ENCODE measurements at regions not wholly inside any gene's neighbourhood (a gene's known extent, or its start where the extent isn't known, plus 50 kb on each side); places are given as distances from the start of the nearest gene placed in this dataset.

GRCh38 chr6:43851204-43851865 lies 81.3 kb downstream of the VEGFA start:
- TF ChIP-seq CTCF (IDR thresholded peaks at IDR 0.05) (no peak), POLR2A (IDR thresholded peaks at IDR 0.05) (no peak)
